Keratinocyte (primary cell): ENCODE measurements at regions not wholly inside any gene's neighbourhood (a gene's known extent, or its start where the extent isn't known, plus 50 kb on each side); places are given as distances from the start of the nearest gene placed in this dataset.

Experiments used
- DNase-seq: peaks from one replicate; pipeline ENCODE4 v3.0.0-alpha.2; 2011; ENCODE audit warnings: low read depth, missing footprints, low spot score
- FAIRE-seq: peaks from 2 replicates; lab custom pipeline; 2011; peaks lifted over from hg19 to GRCh38; lab: Jason Lieb, UNC
- H2AFZ ChIP-seq: 2 replicates; pipeline ENCODE4 v1.6.0; 2012; ENCODE audit warnings: low read length, control low read depth, inconsistent platforms; ENCODE audit not compliant: control insufficient read depth
- H3K27ac ChIP-seq: 2 replicates; pipeline ENCODE4 v1.5.1; 2011; ENCODE audit warnings: low read length; ENCODE audit not compliant: control insufficient read depth, insufficient read depth
- H3K27me3 ChIP-seq: 3 replicates; pipeline ENCODE4 v1.6.0; 2011; ENCODE audit warnings: low read length; ENCODE audit not compliant: control insufficient read depth, insufficient read depth; ENCODE audit errors: extremely low read depth
- H3K36me3 ChIP-seq, 2 experiments: 2 replicates in 1 of 2; 3 replicates in 1 of 2; pipeline ENCODE4 v1.5.1; 2011; ENCODE audit warnings: low read length in 2 of 2, mild to moderate bottlenecking in 1 of 2; ENCODE audit not compliant: control insufficient read depth in 2 of 2, insufficient read depth in 2 of 2; ENCODE audit errors: extremely low read depth in 1 of 2
- H3K4me1 ChIP-seq: 3 replicates; pipeline ENCODE4 v1.5.1; 2011; ENCODE audit warnings: low read length; ENCODE audit not compliant: control insufficient read depth, insufficient read depth; ENCODE audit errors: extremely low read depth
- H3K4me2 ChIP-seq: 3 replicates; pipeline ENCODE4 v1.6.0; 2011; ENCODE audit warnings: low read depth, low read length; ENCODE audit not compliant: control insufficient read depth, insufficient read depth; ENCODE audit errors: extremely low read depth
- H3K4me3 ChIP-seq, 3 experiments: fragments of 200-600 bp in 1 of 3; sonication (generic) in 1 of 3; 2 replicates in 2 of 3; 3 replicates in 1 of 3; pipeline ENCODE4 v1.5.1; 2011 to 2016; ENCODE audit warnings: low read length in 3 of 3, mild to moderate bottlenecking in 3 of 3, control low read depth in 2 of 3, inconsistent platforms in 1 of 3, low read depth in 1 of 3, mixed read lengths in 1 of 3, mixed run types in 1 of 3, moderate library complexity in 1 of 3; ENCODE audit not compliant: control insufficient read depth in 2 of 3, insufficient read depth in 2 of 3; ENCODE audit errors: extremely low read depth in 1 of 3
- H3K79me2 ChIP-seq: 2 replicates; pipeline ENCODE4 v1.6.0; 2012; ENCODE audit warnings: low read length; ENCODE audit not compliant: control insufficient read depth, insufficient read depth
- H3K9ac ChIP-seq: 3 replicates; pipeline ENCODE4 v1.6.0; 2011; ENCODE audit warnings: low read length; ENCODE audit not compliant: control insufficient read depth, insufficient read depth; ENCODE audit errors: extremely low read depth
- H3K9me1 ChIP-seq: 3 replicates; pipeline ENCODE4 v1.6.0; 2011; ENCODE audit warnings: low read length; ENCODE audit not compliant: control insufficient read depth, insufficient read depth; ENCODE audit errors: extremely low read depth
- H3K9me3 ChIP-seq: 2 replicates; pipeline ENCODE4 v1.5.1; 2012; ENCODE audit warnings: low read depth, low read length; ENCODE audit not compliant: control insufficient read depth
- H4K20me1 ChIP-seq: 3 replicates; pipeline ENCODE4 v1.6.0; 2011; ENCODE audit warnings: low read length; ENCODE audit not compliant: control insufficient read depth, insufficient read depth; ENCODE audit errors: extremely low read depth
- EZH2 ChIP-seq: IDR thresholded peaks from one replicate; pipeline ENCODE4 v1.6.1; 2012; ENCODE audit warnings: inconsistent platforms, mild to moderate bottlenecking, low read length, moderate library complexity
- dilution Hi-C: fragments of 300-500 bp; cut with MboI; formaldehyde crosslinking; loops from one replicate; pipeline ENCODE4 v1.7.0; 2020; ENCODE audit warnings: low sequenced_read_pairs; ENCODE audit not compliant: extremely low pct_ligation_motif_present
- TF ChIP-seq, protein P1 (sequence below), 3 experiments: IDR thresholded peaks in 1 of 3; conservative IDR thresholded peaks in 1 of 3; optimal IDR thresholded peaks in 1 of 3; 2 replicates in 2 of 3; 3 replicates in 1 of 3; pipeline versions ENCODE3 to v1.5.1; 2011; ENCODE audit warnings: low read length in 3 of 3, mild to moderate bottlenecking in 3 of 3, moderate library complexity in 2 of 3, control low read depth in 1 of 3, inconsistent platforms in 1 of 3; ENCODE audit not compliant: insufficient read depth in 2 of 3; ENCODE audit errors: extremely low read depth in 1 of 3

GRCh38 chr5:60162441-60162840 lies 268.9 kb upstream of the PDE4D start:
- no peak overlapping the region for H3K9ac ChIP-seq
- H3K4me2 ChIP-seq, result no peak overlapping the region
- no peak for TF ChIP-seq EZH2
- TF ChIP-seq, protein P1, sequence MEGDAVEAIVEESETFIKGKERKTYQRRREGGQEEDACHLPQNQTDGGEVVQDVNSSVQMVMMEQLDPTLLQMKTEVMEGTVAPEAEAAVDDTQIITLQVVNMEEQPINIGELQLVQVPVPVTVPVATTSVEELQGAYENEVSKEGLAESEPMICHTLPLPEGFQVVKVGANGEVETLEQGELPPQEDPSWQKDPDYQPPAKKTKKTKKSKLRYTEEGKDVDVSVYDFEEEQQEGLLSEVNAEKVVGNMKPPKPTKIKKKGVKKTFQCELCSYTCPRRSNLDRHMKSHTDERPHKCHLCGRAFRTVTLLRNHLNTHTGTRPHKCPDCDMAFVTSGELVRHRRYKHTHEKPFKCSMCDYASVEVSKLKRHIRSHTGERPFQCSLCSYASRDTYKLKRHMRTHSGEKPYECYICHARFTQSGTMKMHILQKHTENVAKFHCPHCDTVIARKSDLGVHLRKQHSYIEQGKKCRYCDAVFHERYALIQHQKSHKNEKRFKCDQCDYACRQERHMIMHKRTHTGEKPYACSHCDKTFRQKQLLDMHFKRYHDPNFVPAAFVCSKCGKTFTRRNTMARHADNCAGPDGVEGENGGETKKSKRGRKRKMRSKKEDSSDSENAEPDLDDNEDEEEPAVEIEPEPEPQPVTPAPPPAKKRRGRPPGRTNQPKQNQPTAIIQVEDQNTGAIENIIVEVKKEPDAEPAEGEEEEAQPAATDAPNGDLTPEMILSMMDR (optimal IDR thresholded peaks at IDR 0.05 in 1 of 3, IDR thresholded peaks at IDR 0.05 in 1 of 3, conservative IDR thresholded peaks at IDR 0.05 in 1 of 3; ENCODE audit: extremely low read depth in 1 of 3, insufficient read depth in 2 of 3, low read length in 3 of 3), result no peak
- FAIRE-seq (no peak), DNase-seq (no peak)
- H3K4me1 ChIP-seq, result no peaks in the 10 kb centered on the region
- H3K27me3 ChIP-seq, result no peaks in the 10 kb centered on the region
- H3K27ac ChIP-seq, result no peak overlapping the region
- H4K20me1 ChIP-seq, result no peaks in the 10 kb centered on the region
- no peaks in the 10 kb centered on the region for H3K9me3 ChIP-seq
- H3K36me3 ChIP-seq, result no peaks in the 10 kb centered on the region
- no peaks in the 10 kb centered on the region for H3K9me1 ChIP-seq
- H2AFZ ChIP-seq, result no peak overlapping the region
- no peaks in the 10 kb centered on the region for H3K79me2 ChIP-seq
- dilution Hi-C loops, result no loop called here
- no peak overlapping the region for H3K4me3 ChIP-seq

DNA sequence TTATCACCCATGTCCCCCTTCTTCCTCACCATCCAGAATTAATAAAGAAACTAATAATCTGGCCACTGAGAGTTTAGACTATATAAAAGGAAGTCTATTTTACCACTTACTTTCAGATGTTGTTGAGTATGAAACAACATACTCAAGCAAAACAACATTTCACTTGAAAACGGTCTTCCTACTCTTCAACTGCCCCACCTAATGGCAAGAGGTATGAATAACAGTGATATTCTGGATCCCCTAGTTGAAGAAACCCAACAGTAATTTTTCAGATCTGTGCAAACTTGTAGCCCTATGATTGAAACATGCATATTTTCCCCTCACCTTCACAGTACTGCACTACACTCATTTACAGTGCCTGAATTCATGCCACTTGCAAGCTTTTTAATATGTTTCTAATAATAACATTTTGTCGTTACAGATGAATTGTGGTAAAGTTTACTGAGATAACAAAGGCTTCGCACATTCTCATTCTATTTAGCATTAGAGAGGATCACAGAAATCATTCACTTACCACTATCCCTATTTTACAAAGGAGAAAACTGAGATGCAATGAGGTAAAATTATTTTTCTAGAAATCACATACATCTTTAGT lies 267.9 kb upstream of the PDE4D start:
- Histone ChIP-seq H4K20me1 (no peaks in the 10 kb centered on the region), H3K27ac (no peak overlapping the region), H2AFZ (no peak overlapping the region), H3K36me3 (no peaks in the 10 kb centered on the region), H3K9me3 (no peaks in the 10 kb centered on the region), H3K79me2 (no peaks in the 10 kb centered on the region), H3K27me3 (no peaks in the 10 kb centered on the region), H3K4me1 (no peaks in the 10 kb centered on the region), H3K9ac (no peak overlapping the region), H3K4me3 (no peak overlapping the region), H3K4me2 (no peak overlapping the region), H3K9me1 (no peaks in the 10 kb centered on the region)
- TF ChIP-seq, protein P1 (optimal IDR thresholded peaks at IDR 0.05 in 1 of 3, IDR thresholded peaks at IDR 0.05 in 1 of 3, conservative IDR thresholded peaks at IDR 0.05 in 1 of 3; ENCODE audit: extremely low read depth in 1 of 3, insufficient read depth in 2 of 3, low read length in 3 of 3), result peak in 2 of 3 experiments; percentile 49 to 61
- TF ChIP-seq EZH2, result no peak
- no peak for DNase-seq
- dilution Hi-C loops, result no loop called here
- peak; percentile 20 for FAIRE-seq
